ENCODE measurements at regions not wholly inside any gene's neighbourhood (a gene's known extent, or its start where the extent isn't known, plus 50 kb on each side); places are given as distances from the start of the nearest gene placed in this dataset.

DNA sequence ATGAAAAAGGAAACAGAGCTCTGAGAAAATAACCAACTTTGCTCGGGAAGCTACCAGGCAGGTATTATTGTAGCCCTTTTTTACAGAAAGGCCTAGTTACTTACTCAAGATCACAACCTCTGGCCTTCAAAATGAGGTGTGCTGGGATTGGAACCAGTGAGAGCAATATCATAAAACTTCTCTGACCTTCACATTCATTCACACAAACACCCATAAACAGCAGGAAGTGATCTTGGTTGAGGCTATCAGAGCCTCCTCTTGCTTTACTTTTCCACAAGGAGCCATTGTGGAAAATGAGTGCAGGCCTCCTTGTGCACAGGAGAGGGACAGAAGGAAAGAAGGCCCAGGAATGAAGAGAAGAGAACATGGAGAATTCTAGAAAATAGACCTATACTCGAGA lies 204.5 kb upstream of the NPVF start:
- TF ChIP-seq, protein P1, sequence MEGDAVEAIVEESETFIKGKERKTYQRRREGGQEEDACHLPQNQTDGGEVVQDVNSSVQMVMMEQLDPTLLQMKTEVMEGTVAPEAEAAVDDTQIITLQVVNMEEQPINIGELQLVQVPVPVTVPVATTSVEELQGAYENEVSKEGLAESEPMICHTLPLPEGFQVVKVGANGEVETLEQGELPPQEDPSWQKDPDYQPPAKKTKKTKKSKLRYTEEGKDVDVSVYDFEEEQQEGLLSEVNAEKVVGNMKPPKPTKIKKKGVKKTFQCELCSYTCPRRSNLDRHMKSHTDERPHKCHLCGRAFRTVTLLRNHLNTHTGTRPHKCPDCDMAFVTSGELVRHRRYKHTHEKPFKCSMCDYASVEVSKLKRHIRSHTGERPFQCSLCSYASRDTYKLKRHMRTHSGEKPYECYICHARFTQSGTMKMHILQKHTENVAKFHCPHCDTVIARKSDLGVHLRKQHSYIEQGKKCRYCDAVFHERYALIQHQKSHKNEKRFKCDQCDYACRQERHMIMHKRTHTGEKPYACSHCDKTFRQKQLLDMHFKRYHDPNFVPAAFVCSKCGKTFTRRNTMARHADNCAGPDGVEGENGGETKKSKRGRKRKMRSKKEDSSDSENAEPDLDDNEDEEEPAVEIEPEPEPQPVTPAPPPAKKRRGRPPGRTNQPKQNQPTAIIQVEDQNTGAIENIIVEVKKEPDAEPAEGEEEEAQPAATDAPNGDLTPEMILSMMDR (conservative IDR thresholded peaks at IDR 0.05; ENCODE audit: low read depth, low read length): no peak
- TF ChIP-seq EZH2 (IDR thresholded peaks at IDR 0.05; ENCODE audit: low read length, unreplicated experiment) (no peak), EZH2phosphoT487 (IDR thresholded peaks at IDR 0.05; ENCODE audit: borderline replicate concordance, low read length) (no peak)

Measured in PC-3 (cell line).